Fibroblast of the conjunctiva (primary cell): ENCODE measurements at regions not wholly inside any gene's neighbourhood (a gene's known extent, or its start where the extent isn't known, plus 50 kb on each side); places are given as distances from the start of the nearest gene placed in this dataset.
A peak's percentile ranks its signal among the peaks of the same experiment; 100 is the strongest.
"Not testable (repeated sequence)": the region's sequence is repeated elsewhere in the genome, so short reads cannot be mapped to it uniquely, and the experiment has no call there.

Experiments used
- DNase-seq: peaks from one replicate; pipeline ENCODE4 v3.0.0-alpha.2; 2010; ENCODE audit warnings: low read depth

GRCh38 chr4:120636120-120636630, 286.4 kb downstream of the PRDM5 start:
- no peak for DNase-seq

GRCh38 chr4:120633810-120634209, 288.7 kb downstream of the PRDM5 start:
- no peak for DNase-seq

GRCh38 chr4:120630427-120630826, 292.1 kb downstream of the PRDM5 start:
- DNase-seq, result no peak

GRCh38 chr4:120629546-120630108, 292.9 kb downstream of the PRDM5 start:
- DNase-seq, result no peak

GRCh38 chr4:120622601-120623000, 299.9 kb downstream of the PRDM5 start:
- DNase-seq, result no peak

GRCh38 chr4:120617171-120617570, 305.4 kb downstream of the PRDM5 start:
- no peak for DNase-seq

- no peak for DNase-seq
Measured at GRCh38 chr4:120616041-120616440, 306.5 kb downstream of the PRDM5 start.

GRCh38 chr4:120613778-120614177, 308.7 kb downstream of the PRDM5 start:
- DNase-seq, result no peak

GRCh38 chr4:120611092-120611491, 311.4 kb downstream of the PRDM5 start:
- no peak for DNase-seq

- DNase-seq, result no peak
Measured at GRCh38 chr4:120591038-120591437, 331.5 kb downstream of the PRDM5 start.

- DNase-seq, result no peak
Measured at GRCh38 chr4:120589787-120590186, 332.7 kb downstream of the PRDM5 start.

GRCh38 chr4:120568731-120569130, 353.8 kb downstream of the PRDM5 start:
- DNase-seq, result no peak

- DNase-seq, result no peak
Measured at GRCh38 chr4:120561648-120562047, 360.9 kb downstream of the PRDM5 start.

GRCh38 chr4:120557372-120557771, 365.2 kb downstream of the PRDM5 start:
- DNase-seq, result peak; percentile 52

- no peak for DNase-seq
Measured at GRCh38 chr4:120555058-120555457, 367.5 kb downstream of the PRDM5 start.

- no peak for DNase-seq
Measured at GRCh38 chr4:120554086-120554485, 368.4 kb downstream of the PRDM5 start.

- DNase-seq, result not testable (repeated sequence)
Measured at GRCh38 chr4:120550624-120551220, 371.8 kb downstream of the PRDM5 start.

GRCh38 chr4:120549011-120549570, 373.4 kb downstream of the PRDM5 start:
- no peak for DNase-seq

GRCh38 chr4:120545391-120545790, 377.1 kb downstream of the PRDM5 start:
- DNase-seq, result no peak

- DNase-seq, result no peak
Measured at GRCh38 chr4:120544838-120545237, 377.7 kb downstream of the PRDM5 start.

- DNase-seq, result no peak
Measured at GRCh38 chr4:120540625-120541024, 381.9 kb downstream of the PRDM5 start.

- no peak for DNase-seq
Measured at GRCh38 chr4:120536884-120537283, 385.6 kb downstream of the PRDM5 start.

GRCh38 chr4:120528428-120528827, 394.1 kb downstream of the PRDM5 start:
- no peak for DNase-seq

GRCh38 chr4:120526033-120526432, 396.5 kb downstream of the PRDM5 start:
- DNase-seq, result no peak
